Spleen (tissue), 7 donors: ENCODE measurements at regions not wholly inside any gene's neighbourhood (a gene's known extent, or its start where the extent isn't known, plus 50 kb on each side); places are given as distances from the start of the nearest gene placed in this dataset.

Experiments
- CTCF ChIP-seq, 11 experiments: fragments of 200-600 bp in 7 of 11; fragments of 450-650 bp in 4 of 11; sonication (generic) in 4 of 11; IDR thresholded peaks in 8 of 11; conservative IDR thresholded peaks in 3 of 11; 1 replicate in 7 of 11; 2 replicates in 4 of 11; pipeline versions ENCODE4 v1.4.0 to v1.8.0; 2016 to 2021; ENCODE audit warnings: antibody characterized with exemption in 11 of 11, inconsistent platforms in 4 of 11, mild to moderate bottlenecking in 1 of 11
- POLR2A ChIP-seq, 3 donors: fragments of 450-650 bp; IDR thresholded peaks; one replicate each; pipeline ENCODE4 v1.5.1; 2017; ENCODE audit warnings: antibody characterized with exemption in 3 of 3, mild to moderate bottlenecking in 1 of 3
- POLR2AphosphoS5 ChIP-seq, 3 donors: sonication (generic); formaldehyde crosslinking; IDR thresholded peaks; one replicate each; pipeline ENCODE4 v1.5.1; 2017; ENCODE audit warnings: antibody characterized with exemption in 3 of 3
- donor health status: DM: no; HTN: no; CAD: no; lungs with moderate emphysema.
- donor health status: DM: no; HTN: no; CAD: no.
- donor health status: DM: no; HTN: no; CAD: no.

GRCh38 chr5:129171194-129171944, 76.8 kb downstream of the ISOC1 start:
- TF ChIP-seq CTCF (IDR thresholded peaks at IDR 0.05 in 8 of 11, conservative IDR thresholded peaks at IDR 0.05 in 3 of 11) (no peak), POLR2AphosphoS5 (IDR thresholded peaks at IDR 0.05) (no peak), POLR2A (IDR thresholded peaks at IDR 0.05) (no peak)
